ENCODE measurements at regions not wholly inside any gene's neighbourhood (a gene's known extent, or its start where the extent isn't known, plus 50 kb on each side); places are given as distances from the start of the nearest gene placed in this dataset.

DNA sequence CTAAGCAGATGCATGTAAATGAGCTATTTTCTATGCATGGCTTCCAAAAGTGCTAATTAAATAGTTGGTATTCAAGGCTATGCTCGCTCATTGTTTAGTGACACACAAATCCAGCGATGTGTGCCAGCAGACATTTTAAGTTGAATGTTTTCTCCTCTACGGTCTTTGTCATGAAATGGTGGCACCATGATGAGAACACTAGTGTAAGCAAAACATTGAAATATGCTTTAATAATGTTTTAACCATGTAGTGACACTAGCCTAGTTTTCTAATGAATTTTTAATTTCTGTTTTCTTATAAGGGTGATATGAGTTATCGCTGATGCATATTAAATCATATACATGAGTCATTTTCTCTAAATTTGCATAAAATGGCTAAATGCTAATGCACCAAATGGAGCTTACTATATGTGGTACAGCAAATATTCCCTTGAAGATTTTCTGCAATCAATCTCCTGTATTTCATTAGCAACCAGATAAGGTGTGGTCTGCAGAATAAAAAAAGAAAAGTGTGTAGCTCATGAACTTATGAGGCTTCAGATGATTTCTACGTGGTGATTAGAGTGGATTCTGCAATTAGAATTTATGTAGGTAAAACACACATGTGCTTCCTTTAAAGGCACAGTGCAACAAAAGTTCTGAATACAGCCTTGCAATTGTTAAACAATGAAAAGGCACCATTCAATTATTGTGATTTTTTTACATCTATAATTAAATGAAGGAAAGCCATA lies 226.6 kb downstream of the MEF2C start:
- TF ChIP-seq, protein P1, sequence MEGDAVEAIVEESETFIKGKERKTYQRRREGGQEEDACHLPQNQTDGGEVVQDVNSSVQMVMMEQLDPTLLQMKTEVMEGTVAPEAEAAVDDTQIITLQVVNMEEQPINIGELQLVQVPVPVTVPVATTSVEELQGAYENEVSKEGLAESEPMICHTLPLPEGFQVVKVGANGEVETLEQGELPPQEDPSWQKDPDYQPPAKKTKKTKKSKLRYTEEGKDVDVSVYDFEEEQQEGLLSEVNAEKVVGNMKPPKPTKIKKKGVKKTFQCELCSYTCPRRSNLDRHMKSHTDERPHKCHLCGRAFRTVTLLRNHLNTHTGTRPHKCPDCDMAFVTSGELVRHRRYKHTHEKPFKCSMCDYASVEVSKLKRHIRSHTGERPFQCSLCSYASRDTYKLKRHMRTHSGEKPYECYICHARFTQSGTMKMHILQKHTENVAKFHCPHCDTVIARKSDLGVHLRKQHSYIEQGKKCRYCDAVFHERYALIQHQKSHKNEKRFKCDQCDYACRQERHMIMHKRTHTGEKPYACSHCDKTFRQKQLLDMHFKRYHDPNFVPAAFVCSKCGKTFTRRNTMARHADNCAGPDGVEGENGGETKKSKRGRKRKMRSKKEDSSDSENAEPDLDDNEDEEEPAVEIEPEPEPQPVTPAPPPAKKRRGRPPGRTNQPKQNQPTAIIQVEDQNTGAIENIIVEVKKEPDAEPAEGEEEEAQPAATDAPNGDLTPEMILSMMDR (IDR thresholded peaks at IDR 0.05), result no peak
- TF ChIP-seq POLR2A (IDR thresholded peaks at IDR 0.05; ENCODE audit: low read depth) (no peak), EP300 (IDR thresholded peaks at IDR 0.05) (no peak)
